ENCODE measurements at regions not wholly inside any gene's neighbourhood (a gene's known extent, or its start where the extent isn't known, plus 50 kb on each side); places are given as distances from the start of the nearest gene placed in this dataset.

DNA sequence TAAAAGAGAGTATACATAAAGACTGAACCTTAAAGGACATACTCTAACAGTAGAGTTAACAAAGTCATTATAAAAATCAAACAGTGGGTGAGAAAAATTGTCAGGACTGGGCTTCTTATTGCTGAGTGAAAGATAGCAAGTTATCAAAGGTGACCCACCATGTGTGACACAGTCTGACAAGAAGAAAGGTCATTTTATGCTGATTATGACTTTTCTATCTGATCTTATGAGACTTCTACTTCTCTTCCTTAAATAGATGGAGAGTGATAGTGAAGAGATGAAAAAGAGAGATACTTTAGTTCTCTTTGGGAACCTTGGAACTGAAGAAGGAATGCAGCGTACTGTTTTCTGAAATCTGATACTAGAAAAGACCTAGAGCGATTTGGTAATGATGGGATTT is 2157.1 kb downstream of the NCAM2 start:
- Histone ChIP-seq H3K9me3 (no peaks in the 10 kb centered on the region), H3K4me3 (no peak overlapping the region), H3K27me3 (no peaks in the 10 kb centered on the region), H3K4me1 (no peaks in the 10 kb centered on the region), H3K27ac (no peak overlapping the region), H3K36me3 (no peaks in the 10 kb centered on the region)
- intact Hi-C loops (cut with DNase I; ENCODE audit: low total_unique reads) = no loop called here
- TF ChIP-seq, protein P1, sequence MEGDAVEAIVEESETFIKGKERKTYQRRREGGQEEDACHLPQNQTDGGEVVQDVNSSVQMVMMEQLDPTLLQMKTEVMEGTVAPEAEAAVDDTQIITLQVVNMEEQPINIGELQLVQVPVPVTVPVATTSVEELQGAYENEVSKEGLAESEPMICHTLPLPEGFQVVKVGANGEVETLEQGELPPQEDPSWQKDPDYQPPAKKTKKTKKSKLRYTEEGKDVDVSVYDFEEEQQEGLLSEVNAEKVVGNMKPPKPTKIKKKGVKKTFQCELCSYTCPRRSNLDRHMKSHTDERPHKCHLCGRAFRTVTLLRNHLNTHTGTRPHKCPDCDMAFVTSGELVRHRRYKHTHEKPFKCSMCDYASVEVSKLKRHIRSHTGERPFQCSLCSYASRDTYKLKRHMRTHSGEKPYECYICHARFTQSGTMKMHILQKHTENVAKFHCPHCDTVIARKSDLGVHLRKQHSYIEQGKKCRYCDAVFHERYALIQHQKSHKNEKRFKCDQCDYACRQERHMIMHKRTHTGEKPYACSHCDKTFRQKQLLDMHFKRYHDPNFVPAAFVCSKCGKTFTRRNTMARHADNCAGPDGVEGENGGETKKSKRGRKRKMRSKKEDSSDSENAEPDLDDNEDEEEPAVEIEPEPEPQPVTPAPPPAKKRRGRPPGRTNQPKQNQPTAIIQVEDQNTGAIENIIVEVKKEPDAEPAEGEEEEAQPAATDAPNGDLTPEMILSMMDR (IDR thresholded peaks at IDR 0.05) = no peak
- no peak for TF ChIP-seq POLR2AphosphoS5 (IDR thresholded peaks at IDR 0.05)
- no peak for TF ChIP-seq POLR2A (IDR thresholded peaks at IDR 0.05)
- no peak for DNase-seq (ENCODE audit: low spot score in 2 of 2)

DNA sequence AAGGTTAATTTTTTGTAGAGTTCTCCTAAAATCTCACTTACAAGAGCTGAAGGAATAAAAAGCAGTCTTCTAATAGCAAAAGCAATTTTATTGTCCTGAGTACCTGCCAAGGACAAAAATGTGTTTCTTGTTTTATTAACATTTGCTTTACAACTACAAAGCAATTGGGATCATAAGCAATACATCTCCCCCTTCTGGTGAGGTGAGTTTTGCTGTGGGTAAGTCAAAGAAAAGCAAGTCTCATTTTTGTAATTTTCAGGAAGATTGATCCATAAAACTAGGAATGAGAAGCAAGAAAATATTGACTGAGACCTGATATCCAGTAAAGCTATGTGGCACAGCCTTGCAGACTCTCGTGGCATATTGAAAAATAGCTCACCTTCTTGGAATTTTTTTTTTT is 2162.7 kb downstream of the NCAM2 start:
- no peak overlapping the region for H3K4me3 ChIP-seq
- H3K9me3 ChIP-seq = no peaks in the 10 kb centered on the region
- H3K36me3 ChIP-seq = no peaks in the 10 kb centered on the region
- TF ChIP-seq POLR2A (IDR thresholded peaks at IDR 0.05) = no peak
- TF ChIP-seq, protein P1 (IDR thresholded peaks at IDR 0.05) = no peak
- no peak for TF ChIP-seq POLR2AphosphoS5 (IDR thresholded peaks at IDR 0.05)
- no peaks in the 10 kb centered on the region for H3K27me3 ChIP-seq
- no peak for DNase-seq (ENCODE audit: low spot score in 2 of 2)
- no peak overlapping the region for H3K27ac ChIP-seq
- H3K4me1 ChIP-seq = no peaks in the 10 kb centered on the region
- intact Hi-C loops (cut with DNase I; ENCODE audit: low total_unique reads) = no loop called here

DNA sequence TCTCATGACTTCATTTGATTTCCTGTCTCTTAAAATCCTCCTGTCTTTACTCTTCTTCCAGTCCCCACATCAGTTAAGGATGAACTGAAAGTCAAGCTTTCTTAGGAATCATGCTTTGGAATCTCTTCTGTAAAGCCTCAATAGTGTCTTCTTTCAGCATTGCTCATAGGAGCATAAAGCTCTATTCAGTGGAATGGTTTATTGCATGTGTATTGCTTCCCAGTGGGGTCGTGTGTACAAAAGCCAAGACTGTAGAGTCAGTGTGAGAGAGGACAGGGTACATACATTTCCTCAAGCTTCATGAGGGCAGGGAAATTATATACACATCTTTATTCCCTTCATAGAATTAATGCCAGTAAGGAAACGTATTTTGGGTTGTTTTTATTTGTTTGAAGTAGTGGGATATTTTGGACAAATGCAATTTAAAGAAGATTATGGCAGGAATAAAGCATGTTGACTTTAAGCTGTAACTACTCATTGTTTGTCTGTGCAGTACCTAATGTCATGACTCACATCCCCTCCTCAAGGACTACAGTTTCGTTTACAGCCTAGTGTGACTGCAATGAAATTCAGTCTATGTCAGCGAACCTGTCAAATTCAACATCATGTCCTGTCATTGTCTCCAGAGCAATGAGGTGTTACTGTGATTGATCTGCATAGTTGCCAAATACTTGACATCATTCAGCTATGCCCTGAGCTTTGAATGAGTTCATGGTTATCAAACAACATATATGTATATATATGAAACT is 2164.2 kb downstream of the NCAM2 start:
- no peak overlapping the region for H3K27ac ChIP-seq
- H3K9me3 ChIP-seq = peaks cover 0 to 5% of the 10 kb centered on the region in 2 donors
- no peak for TF ChIP-seq POLR2A (IDR thresholded peaks at IDR 0.05)
- no peak for TF ChIP-seq POLR2AphosphoS5 (IDR thresholded peaks at IDR 0.05)
- TF ChIP-seq, protein P1 (IDR thresholded peaks at IDR 0.05) = no peak
- intact Hi-C loops (cut with DNase I; ENCODE audit: low total_unique reads) = no loop called here
- no peaks in the 10 kb centered on the region for H3K4me1 ChIP-seq
- H3K4me3 ChIP-seq = no peak overlapping the region
- DNase-seq (ENCODE audit: low spot score in 2 of 2) = no peak
- no peaks in the 10 kb centered on the region for H3K36me3 ChIP-seq
- no peaks in the 10 kb centered on the region for H3K27me3 ChIP-seq

Measured in breast epithelium (tissue), 4 donors.